Brain microvascular endothelial cell (primary cell): ENCODE measurements at regions not wholly inside any gene's neighbourhood (a gene's known extent, or its start where the extent isn't known, plus 50 kb on each side); places are given as distances from the start of the nearest gene placed in this dataset.

ENCODE experiments used
- DNase-seq: peaks from one replicate; pipeline ENCODE4 v3.0.0-alpha.2; 2020
- H3K27ac ChIP-seq: fragments of 250-450 bp; sonication (Bioruptor Pico); 2 replicates; pipeline ENCODE4 v1.5.1; 2020; ENCODE audit warnings: mild to moderate bottlenecking, moderate library complexity
- H3K27me3 ChIP-seq: fragments of 250-450 bp; sonication (Bioruptor Pico); replicated peaks from 2 replicates; pipeline ENCODE4 v1.5.1; 2020; ENCODE audit warnings: mild to moderate bottlenecking
- H3K36me3 ChIP-seq: fragments of 250-450 bp; sonication (Bioruptor Pico); replicated peaks from 2 replicates; pipeline ENCODE4 v1.5.1; 2020; ENCODE audit warnings: mild to moderate bottlenecking
- H3K4me3 ChIP-seq: 2 replicates; pipeline ENCODE4 v1.5.1; 2011; ENCODE audit warnings: low read depth, mild to moderate bottlenecking, control low read depth, low read length, moderate library complexity
- CTCF ChIP-seq: IDR thresholded peaks from 2 replicates; pipeline ENCODE4 v1.5.1; 2011; ENCODE audit warnings: low read depth, mild to moderate bottlenecking, moderate library complexity, low read length, control low read depth, inconsistent platforms; ENCODE audit errors: missing control alignments
- in situ Hi-C: cut with HindIII; loops from 2 replicates; pipeline ENCODE4 v1.10.0; 2017; ENCODE audit warnings: low sequenced_read_pairs, low pct_ligation_motif_present

GRCh38 chr2:126771094-126771493, 115.1 kb downstream of the GYPC start:
- H3K27me3 ChIP-seq = peaks cover 5% of the 10 kb centered on the region
- H3K36me3 ChIP-seq = no peaks in the 10 kb centered on the region
- H3K4me3 ChIP-seq = no peak overlapping the region
- no peak overlapping the region for H3K27ac ChIP-seq
- in situ Hi-C loops = no loop called here
- no peak for DNase-seq
- TF ChIP-seq CTCF = no peak

GRCh38 chr2:126771501-126772195, 115.7 kb downstream of the GYPC start:
- H3K27ac ChIP-seq = no peak overlapping the region
- H3K4me3 ChIP-seq = no peak overlapping the region
- TF ChIP-seq CTCF = no peak
- H3K36me3 ChIP-seq = no peaks in the 10 kb centered on the region
- no peak for DNase-seq
- in situ Hi-C loops = no loop called here
- peaks cover 8% of the 10 kb centered on the region for H3K27me3 ChIP-seq

GRCh38 chr2:126774290-126774689, 118.3 kb downstream of the GYPC start:
- Histone ChIP-seq H3K27ac (no peak overlapping the region), H3K27me3 (peaks cover 11% of the 10 kb centered on the region), H3K36me3 (no peaks in the 10 kb centered on the region), H3K4me3 (no peak overlapping the region)
- in situ Hi-C loops = no loop called here
- no peak for TF ChIP-seq CTCF
- DNase-seq = no peak

GRCh38 chr2:126774761-126775160, 118.8 kb downstream of the GYPC start:
- H3K4me3 ChIP-seq = no peak overlapping the region
- no peak for TF ChIP-seq CTCF
- DNase-seq = no peak
- H3K27ac ChIP-seq = no peak overlapping the region
- no peaks in the 10 kb centered on the region for H3K36me3 ChIP-seq
- in situ Hi-C loops = no loop called here
- H3K27me3 ChIP-seq = peaks cover 11% of the 10 kb centered on the region

- H3K27ac ChIP-seq = no peak overlapping the region
- TF ChIP-seq CTCF = no peak
- H3K27me3 ChIP-seq = peaks cover 11% of the 10 kb centered on the region
- in situ Hi-C loops = no loop called here
- H3K36me3 ChIP-seq = no peaks in the 10 kb centered on the region
- DNase-seq = no peak
- no peak overlapping the region for H3K4me3 ChIP-seq
These were observed 119.5 kb downstream of the GYPC start for GRCh38 chr2:126775300-126775985.

- no peak for TF ChIP-seq CTCF
- peaks cover 11% of the 10 kb centered on the region for H3K27me3 ChIP-seq
- no peak overlapping the region for H3K27ac ChIP-seq
- H3K36me3 ChIP-seq = no peaks in the 10 kb centered on the region
- in situ Hi-C loops = no loop called here
- no peak for DNase-seq
- H3K4me3 ChIP-seq = peak overlapping the region; percentile 17
These were observed 120.3 kb downstream of the GYPC start for GRCh38 chr2:126776255-126776654.
